Hematopoietic multipotent progenitor cell treated with erythropoietin and hydrocortisone succinate and interleukin-3 and kit ligand, for 6 days (in vitro differentiated cells): ENCODE measurements at regions not wholly inside any gene's neighbourhood (a gene's known extent, or its start where the extent isn't known, plus 50 kb on each side); places are given as distances from the start of the nearest gene placed in this dataset.

ENCODE experiments used
- DNase-seq: peaks from one replicate; pipeline ENCODE4 v3.0.0-alpha.2; 2015

DNA sequence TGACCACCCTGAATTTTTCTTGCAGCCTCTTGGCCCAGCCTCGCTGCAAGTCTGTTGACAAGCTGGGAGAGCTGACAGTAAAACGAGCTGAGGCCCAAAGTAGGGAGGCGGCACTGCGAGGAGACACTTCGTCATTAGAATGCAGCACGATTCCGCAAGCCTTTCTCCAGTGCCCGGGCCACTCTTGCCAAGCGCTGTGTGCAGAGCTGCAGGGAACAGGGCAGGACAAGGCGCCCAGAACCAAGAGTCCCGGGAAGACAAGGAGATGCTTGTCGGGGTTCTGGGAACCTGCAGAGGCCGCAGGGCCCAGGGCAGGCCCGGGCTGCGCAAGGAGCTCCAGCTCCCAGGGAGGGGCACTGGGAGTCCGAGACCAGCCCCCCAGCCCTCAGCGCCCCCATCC, 187.1 kb downstream of the BCOR start:
- DNase-seq = no peak

DNA sequence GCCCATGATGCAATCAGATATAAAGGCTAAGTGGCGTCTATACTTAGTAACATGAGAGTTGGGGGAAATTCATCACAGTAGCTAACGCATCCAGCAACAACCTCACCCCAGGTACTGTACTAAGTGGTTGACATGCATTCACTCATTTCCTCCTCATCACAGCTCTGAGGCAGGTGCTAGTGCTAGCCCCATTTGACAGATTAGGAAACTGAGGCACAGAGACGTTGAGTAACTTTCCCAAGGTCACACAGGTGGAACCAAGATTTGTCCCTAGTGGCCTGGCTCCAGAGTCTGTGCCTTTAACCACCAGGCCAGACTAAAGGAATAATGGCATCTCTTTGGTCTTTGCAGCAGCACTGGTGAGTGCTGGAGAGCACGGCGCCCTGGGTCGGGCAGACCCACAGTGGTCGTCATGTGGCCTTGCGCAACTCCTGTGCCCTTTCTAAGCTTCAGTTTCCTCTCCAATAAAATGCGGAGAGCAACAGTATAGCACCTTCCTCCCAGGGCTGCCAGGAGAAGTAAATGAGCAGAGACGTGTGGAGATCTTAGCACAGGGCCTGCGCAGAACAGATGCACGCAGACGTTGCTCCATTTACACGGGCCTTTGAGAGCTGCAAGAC, 186.4 kb downstream of the BCOR start:
- DNase-seq = no peak

DNA sequence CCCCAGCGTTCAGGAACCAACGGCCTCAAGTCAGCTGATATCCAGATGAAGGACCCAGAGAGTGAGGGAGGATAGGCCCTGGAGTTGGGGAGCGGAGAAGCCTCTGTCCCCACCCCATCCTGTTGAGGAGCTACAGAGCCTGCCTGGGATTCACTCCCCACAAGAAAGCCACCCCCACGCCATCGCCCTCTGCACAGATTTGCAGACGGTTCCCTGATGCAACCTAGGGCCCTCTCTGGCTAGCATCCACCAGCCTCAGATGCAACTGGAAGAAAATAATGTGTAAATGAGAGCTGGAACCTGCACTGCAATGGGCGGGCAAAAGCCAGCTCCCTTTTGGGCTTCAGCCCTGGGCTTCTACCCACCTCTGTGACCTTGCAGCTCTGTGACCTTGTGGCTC, 185.6 kb downstream of the BCOR start:
- no peak for DNase-seq

DNA sequence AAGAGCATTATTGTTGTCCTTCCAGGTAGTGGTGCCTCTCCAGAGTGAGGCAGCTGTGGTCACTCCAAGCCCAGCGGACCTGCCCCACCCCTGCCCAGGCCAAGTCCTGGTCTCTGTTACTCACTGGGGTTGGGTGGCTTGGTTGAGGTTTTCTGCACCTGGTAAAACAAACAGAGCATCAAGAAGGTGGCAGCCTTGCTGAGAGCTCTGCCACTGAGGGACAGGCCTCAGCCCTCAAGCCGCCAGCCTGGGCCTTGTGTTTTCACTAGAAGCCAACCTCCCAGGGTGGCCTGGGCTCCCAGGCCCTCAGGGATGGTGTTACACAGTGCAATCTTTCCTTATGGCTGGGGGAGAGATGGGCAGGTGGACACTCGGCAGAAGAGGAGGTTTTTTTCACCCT, 182.7 kb downstream of the BCOR start:
- DNase-seq = no peak

DNA sequence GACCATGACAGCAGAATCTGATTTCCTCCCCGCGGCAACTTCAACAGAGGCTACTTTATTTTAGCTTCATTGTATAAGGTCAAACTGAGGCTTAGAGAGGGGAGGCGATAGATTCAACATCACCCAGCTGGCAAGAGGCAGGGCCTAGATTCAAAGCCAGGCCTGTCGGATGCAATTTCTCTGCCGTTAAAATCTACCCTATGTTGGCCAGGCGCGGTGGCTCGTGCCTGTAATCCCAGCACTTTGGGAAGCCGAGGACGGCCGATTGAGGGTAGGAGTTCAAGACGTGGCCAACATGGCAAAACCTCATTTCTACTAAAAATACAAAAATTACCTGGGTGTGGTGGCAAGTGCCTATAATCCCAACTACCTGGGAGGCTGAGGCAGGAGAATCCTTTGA, 182.2 kb downstream of the BCOR start:
- DNase-seq = no peak

DNA sequence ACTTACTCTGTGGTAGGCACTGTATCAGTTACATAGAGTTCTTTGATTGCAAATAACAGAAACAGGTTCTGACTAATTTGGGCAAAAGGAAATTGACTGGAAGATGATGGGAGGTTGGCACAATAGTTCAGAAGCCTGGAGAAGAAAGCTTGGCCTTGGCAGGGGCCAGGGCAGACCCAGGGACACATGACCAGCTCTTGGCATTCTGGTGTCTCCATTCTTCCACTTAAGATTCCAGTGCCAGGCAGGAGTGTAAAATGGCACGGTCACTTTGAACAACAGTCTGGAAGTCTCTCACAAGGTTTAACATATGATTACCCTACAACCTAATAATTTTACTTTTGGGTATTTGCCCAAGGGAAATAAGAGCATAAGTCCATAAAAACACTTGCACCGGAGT, 175.9 kb downstream of the BCOR start:
- no peak for DNase-seq

DNA sequence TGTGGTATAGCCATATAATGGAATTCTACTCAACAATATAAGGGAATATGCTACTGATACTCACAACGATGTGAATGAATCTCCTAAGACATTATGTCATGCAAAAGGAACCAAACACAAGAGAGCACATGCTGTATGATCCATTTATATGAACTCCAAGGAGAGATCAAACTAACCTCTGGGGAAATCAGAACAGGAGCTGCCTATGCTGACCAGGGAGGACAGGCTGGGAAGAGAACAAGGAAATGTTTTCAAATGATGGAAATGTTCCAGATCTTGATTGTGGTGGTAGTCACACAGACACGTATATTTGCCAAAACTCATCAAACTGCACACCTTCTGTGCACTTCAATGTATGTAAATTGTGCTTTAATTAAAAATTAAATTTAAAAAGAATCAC, 175.3 kb downstream of the BCOR start:
- no peak for DNase-seq

DNA sequence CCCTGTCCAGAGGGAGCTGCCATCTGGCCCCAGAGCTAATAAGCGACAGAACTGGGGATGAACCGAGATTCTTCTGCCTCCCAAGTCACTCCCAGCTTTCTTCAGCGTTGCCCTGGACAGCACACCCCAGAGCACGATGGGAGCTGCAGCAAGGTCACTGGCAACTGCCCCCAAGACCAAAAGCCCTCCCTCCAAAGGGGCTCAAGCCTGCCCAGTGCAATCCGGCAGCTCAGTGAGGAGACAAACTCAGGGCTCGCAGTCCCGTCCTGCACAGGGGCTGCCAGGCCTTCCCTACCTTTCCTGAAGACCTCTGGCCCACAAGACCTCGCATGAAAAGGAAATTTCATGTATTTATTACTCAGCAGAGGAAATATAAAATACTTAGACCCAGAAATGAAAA, 174.8 kb downstream of the BCOR start:
- no peak for DNase-seq

DNA sequence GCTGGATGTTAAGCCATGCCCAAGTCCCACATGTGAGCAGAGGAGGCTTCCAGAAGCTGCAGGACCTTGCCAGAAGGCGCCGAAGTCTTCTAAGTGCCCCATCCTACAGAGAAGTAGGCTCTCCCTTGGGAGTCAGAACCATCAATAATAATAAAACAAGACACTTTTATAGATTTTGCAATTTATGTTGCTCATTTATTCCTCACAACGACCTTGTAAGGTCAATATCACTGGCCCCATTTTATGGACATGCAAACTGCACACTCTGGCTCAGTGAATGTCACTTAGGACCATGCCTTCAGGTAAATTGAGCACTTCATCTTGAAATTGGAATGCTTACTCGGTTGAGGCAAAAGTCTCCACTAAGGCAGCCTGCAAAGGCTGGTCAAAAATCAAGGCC, 170.4 kb downstream of the BCOR start:
- DNase-seq = no peak

DNA sequence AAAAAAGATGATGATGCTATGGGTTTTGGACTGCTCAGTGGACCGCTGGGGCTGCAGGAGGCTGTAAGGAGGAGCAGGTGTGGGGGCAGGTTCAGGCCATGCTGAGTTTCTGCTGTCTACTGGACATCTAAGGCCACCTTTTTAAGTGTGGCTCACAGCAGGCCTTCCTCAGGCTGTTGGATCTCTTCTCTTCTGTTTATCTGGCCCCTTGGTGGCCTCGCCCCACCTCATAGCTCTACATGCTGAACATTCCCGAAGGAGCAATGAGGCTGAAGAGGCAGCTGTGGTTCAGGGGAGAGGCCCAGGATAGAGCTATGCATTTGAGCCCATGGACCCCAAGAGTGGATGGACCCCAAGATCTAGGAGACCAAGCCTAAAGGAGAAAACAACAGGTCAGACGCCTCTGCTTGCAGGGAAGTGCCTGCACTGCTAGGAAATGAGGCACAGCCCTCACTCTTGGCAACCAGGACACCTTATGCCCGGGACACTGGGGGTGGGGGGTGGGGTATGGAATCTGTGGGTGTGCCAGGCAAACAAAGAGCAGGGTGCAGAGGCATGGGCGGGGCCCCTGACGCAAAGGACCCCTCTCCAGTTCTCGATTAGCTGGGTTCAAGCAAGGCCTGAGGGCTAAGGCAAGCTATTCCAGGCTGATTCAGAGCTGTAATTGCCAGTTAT, 168.9 kb downstream of the BCOR start:
- no peak for DNase-seq

DNA sequence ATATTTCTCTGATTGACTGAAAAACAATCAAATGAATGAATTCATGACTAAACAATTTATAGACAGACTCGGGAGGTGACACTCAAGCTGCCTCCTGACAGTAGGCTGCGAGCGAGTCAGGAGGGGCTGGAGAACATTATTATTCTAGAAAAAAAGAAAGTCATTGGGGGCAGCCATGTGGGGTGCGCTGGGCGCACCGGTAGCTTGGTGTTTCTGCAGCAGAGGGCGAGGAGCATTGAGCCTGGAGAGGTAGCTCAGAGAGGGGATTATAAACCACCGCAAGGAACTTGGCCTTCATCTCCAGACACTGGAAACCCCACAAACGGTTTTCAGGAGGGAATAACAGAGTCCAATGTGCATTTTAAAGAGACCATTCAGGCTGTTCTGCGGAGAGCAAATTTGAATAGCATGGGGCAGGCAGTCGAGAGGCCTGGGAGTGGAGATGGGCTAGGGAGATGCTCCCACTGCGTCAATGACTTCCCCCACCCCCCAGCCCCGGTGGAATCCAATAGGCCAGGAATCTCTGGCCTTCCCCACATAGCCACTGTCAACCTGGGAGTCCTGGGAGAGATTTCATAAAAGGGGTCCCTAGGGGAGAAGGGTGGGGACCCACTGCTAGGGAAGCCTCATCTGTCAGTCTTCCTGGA, 168.3 kb downstream of the BCOR start:
- no peak for DNase-seq

DNA sequence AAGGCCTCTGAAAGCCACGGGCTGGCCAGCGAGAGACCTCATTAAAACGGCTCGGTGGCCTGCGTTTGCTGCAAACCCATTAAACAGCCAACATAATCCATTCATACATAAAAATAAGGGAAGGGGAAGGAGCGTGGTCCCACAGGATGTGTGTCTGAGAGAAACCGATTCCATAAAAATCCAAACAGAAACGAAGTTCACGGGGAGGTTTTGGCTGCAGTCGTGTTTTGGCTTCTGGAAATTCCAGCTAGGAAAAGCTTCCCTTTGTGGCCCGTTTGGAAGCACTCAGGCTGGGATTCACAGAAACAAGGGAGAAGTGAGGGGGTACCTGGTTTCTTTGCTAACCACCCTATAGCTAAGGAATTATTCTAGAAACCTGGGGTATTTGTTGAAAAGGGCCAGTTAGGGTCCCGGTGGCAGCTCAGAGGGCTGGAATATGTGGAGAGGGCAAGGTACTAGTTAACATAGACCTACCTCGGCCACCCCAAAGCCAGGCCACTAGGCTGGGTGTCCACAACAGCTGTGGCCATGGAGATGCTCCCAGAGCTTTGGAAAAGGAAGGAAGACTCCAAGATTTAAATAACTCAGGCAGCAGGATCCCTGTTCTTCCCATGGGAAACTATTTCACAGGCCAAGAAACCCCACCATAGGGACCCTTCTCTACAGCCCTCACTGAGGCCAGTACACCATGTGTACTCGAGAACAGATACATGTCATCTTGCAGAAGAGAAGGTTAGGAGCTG, 166.8 kb downstream of the BCOR start:
- DNase-seq = no peak

DNA sequence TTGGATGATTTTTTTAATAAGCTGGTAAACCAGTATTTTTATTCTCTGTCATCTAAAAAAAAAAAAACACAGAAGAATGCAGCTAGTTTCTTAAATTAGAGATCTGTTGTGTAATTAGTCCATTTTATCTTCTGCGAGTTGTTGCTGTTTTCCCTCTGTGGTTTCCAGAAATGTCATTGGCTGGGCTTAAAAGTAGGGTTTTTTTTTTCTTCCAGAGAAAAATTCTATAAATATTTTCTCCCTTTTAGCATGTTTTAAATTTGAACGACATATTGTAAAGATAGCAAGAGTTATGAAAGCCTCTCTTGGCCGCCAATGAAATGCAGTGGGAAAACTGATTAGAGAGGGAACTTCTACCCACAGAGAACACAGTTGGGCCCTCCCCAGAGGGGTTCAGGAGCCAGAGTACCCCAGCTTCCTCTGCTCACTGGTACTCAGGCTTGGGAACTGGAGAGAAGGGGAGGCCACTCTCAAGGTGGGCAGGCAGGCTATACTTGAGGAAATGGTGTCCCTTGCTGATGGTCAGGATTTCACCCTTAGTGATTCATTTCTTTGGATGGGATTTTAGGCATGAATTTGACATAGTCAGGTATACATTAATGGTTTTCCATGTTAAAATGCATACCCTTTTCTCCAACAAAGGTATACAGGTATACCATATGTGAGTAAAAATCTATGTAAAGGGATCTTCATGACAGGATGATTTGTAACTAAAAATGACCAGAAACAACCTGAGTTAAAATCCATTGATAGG, 166.1 kb downstream of the BCOR start:
- DNase-seq = no peak

DNA sequence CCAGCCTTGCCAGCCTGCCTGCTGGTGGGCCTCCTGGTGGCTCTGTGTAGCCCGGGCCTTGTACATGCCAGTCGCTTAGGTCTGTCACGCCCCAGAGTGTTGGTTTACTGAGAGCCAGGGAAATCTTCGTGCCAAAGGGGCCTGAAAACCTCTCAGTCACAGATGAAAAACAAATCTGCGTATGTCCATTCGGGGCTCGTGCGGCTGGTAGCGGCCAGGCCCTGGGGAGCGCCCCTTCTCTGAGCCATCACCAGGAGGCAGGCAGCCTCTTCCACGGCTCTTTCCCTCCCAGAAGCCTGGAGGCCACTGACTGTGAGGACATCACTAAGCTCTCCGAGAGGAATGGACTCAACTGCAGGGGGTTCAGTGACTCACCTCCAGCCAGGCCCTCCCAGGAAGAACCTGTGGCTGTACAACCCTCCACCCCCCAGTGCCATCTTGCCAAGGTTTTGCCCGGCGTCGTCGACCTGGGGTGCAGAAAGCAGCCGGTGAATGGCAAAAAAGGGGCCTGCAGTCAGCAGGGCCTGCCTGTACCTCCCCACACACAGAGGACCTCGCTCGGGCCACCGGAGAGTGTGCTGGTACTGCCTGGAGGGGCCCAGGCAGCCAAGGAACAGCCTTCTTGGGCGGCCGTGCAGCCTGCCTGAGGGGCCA, 162.2 kb downstream of the BCOR start:
- no peak for DNase-seq

DNA sequence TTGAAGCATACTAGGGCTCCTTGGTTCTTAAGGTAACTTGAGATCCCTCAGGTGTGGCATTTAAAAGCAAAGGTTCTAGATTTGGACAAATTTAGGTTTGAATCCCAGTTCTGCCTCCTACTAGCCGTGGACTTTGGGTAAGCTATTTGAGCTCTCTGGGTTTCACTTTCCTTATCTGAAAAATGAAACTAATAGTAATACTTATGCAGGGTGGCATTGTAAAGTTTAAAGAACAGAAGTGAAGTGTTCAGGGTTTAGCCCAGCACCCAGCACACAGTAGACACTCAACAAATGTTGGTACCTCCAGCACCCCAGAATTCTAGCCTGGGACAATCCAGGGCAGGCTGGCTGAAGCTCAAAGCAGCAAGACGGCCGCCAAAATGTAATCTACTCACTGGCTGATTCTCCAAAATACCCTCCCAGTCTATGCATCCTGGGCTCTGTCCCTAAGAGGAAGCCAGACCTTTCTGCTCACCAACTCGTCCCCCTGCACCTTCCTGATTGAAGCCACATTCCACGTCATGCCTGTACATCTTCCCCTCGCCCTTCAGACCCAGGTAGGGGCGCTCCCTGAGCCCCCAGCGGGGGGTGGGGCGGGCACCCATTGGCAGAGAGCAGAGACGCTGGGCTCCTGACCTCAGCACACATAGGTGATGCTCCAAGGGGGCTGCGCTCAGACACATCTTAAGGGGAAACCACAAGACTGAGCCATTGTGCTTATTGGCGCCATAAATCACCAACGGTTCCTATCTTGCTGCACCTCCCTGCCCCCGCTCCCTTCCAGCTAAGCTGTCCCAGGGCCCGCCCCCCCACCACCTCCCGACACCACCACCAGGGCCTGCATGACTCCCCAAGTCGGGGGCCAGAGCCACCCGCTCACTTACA, 160.6 kb downstream of the BCOR start:
- no peak for DNase-seq

DNA sequence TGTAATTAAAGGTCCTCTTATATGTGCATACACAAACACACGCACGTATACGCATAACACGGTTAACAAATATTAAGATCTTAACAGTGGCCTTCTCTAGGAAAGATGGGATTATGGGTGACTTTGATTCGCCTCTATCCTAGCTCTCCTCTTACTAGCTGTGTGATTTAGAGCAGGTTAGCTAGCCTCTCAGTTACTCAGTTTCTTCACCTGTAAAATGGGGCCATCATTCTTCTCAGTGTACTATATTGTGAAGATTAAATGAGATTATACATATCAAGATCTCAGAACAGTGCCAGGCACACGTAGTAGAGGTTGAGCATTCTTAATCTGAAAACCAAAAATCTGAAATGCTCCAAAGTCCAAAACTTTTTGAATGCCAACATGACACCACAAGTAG, 159.3 kb downstream of the BCOR start:
- DNase-seq = no peak

DNA sequence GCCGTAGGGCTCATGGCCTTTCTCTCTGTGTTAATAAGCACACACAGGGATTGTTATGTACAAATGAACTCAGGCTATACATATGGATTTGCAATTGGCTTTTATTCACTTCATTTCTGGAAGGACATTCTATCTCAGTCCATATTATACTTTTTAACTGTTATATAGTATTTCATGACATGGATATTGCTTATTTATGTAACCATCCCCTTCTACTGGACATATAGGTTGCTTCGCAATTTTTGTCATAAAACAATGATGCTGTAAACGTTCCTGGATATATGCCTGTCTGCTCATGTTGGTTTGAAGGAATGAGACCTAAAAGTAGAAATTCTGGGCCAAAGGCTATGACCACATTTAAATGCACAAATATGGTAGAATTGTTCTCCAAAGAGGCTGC, 158.1 kb downstream of the BCOR start:
- no peak for DNase-seq

DNA sequence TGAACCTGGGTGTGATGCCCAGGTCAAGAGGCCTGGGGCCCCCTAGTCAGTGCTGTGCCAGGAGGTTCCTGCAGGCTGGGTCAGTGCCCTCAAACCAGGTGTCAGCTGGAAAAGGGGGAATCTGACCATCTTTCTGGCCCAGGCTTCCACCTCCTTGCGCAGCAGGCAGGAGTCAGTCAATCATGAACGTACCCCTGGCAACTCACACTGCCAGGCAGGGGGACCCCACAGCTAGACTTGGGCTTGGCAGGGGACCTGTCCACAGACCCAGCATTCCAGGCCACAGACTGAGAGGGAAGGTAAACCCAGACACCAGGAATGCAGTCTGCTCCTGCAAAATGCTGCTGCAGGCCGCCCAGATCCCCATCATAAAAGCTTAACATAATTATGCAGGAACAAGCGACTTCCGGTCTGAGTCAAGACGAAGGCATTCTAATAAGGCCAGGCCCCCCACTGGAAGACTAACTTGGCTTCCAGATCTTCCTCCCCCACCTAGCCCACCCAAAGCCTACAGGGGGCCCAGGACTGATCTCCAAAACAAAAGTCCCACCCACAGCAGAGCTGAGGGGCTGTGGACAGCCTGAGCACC, 156.3 kb downstream of the BCOR start:
- no peak for DNase-seq

DNA sequence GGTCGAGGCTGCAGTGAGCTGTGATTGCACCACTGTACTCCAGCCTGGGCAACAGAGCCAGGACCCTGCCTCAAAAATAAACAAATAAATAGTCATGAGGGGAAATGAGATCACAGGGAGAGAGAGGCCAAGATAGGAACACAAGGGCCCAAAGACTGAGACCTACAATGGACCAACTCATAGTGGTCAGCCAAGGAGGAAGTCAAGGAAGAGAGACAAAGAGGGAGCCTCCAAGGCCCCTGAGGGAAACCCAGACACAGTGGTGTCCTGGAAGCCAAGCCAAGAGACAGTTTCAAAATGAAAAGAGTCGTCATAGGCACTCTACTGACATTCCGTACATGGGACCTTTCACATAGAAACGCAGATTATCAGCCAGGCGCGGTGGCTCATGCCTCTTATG, 153.3 kb downstream of the BCOR start:
- no peak for DNase-seq

DNA sequence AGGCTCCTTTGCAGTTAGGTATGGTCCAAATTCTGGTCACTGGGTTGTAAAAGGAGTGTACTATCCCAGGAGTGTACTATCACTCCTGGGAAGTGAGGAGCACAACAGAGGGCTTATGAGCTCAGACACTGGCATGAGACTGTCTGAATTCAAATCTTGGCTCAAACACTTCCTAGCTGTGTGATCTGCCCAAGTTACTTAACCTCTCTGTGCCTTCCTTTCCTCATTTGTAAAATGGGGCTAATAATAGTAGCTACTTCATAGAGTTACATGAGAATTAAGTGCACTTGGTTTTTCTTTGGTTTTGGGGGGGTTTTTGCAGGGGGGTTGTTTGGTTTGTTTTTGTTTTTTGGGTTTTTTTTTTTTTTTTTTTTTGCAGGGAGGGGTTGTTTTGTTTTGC, 152.0 kb downstream of the BCOR start:
- DNase-seq = no peak

DNA sequence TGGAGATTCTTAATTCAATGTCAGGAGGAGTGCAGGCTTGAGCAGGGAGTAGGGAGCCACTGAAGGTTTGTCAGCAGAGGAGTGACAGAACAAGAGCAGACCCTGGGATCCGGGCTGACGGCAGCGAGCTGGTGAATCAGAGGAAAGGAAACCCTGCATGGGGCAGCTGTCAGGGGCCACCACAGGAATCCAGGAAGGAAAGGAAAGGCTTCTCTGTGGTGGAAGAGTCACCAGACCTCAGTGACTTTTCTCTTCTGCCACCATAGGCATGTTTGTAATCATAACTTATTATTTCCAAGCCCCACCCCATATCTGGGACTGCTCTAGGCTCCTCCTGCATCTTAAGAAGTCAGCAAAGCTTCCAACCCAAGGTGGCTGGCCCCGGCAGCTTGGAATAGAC, 150.9 kb downstream of the BCOR start:
- no peak for DNase-seq
